ENCODE measurements at regions not wholly inside any gene's neighbourhood (a gene's known extent, or its start where the extent isn't known, plus 50 kb on each side); places are given as distances from the start of the nearest gene placed in this dataset.
"Not testable (repeated sequence)": the region's sequence is repeated elsewhere in the genome, so short reads cannot be mapped to it uniquely, and the experiment has no call there.

- no peak for DNase-seq
Observed at GRCh38 chr1:185541871-185542301, 192.3 kb upstream of the HMCN1 start.

DNA sequence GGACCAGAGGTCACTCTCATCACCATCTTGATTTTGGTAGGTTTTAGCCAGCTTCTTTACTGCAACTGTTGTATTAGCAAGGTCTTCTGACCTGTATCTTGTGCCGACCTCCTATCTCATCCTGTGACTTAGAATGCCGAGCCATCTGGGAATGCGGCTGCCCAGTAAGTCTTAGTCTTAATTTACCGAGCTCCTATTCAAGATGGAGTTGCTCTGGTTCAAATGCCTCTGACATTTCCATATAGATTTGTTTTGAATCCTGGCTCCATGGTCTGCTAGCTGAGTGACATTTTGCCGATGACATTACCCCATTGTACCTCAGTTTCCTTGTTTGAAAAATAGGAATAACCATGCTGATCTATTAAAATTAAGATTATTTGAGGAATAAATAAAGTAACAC is 193.9 kb upstream of the HMCN1 start:
- DNase-seq = no peak

GRCh38 chr1:185539277-185539943 is 194.8 kb upstream of the HMCN1 start:
- DNase-seq = no peak

- not testable (repeated sequence) for DNase-seq
Observed at GRCh38 chr1:185538309-185538898, 195.8 kb upstream of the HMCN1 start.

DNA sequence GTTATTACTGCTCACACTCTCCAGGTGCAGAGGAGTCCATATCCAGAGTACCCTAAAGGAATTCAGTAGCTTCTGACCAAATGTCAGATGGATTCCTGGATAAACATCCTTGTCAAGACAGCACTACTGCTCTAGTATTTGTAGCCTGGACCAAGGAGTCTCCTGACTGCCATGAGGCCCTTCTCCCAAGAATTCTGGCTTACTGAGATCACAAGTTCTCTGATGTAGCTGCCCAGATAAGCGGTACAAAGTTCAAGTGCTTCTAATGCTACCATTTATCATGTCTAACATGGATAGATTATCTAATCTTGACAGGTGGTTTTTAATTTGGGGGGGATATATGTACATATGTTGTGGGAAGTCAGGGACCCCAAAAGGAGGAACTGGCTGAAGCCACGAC is 196.6 kb upstream of the HMCN1 start:
- no peak for DNase-seq

DNA sequence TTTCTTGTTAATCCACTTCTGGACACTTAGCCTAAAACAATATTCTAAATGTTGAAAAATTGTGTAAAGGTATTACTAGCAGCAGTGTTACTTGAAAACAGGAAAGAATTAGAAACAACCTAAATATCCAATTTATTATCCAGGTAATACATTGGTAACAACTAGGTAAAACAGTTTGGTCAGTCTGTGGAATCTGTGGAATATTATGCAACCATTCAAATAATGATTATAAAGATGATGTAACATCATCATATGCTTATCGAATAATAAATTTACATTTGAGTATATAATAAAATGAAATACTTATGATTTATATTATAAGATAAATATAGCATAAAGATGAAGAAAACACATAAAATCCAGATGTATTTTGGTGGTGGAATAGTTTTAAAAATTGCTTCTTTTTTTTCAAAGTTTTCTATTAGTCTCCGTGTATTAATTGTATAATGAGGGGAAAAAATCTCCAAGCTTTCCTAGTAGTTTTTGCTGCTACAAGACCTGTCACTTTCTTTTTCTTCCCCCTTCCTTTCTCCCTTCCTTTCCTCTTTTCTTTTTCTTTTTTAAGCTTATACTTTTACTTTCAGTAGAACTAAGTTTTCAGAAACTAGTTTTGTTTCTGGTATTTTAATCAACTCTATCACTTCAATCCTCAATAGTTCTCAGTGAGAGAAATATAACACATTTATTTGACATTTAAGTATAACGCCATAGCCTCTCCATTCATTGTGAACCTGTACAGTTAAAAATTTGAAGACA is 197.8 kb upstream of the HMCN1 start:
- no peak for DNase-seq

DNA sequence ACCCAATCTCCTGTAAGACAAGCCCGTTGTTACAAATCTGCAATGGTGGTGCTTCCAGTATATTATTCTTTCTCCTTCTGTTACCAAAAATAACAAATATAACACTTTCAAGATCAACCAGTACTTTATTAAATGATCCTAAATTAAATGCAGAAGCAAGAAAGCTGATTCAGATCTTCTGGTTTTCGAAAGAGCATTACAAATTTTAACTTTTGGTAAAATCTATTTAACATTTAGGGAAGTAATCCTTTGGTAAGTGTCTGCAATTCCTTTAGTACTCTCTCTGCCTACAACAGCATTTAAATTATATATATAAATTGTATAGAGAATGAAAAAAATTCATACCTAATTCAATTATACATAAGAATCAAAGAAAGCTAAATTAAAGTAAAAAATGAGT is 198.6 kb upstream of the HMCN1 start:
- no peak for DNase-seq

- DNase-seq = peak in 1 of 2 donors; percentile 6
Observed at GRCh38 chr1:185534801-185535200, 199.4 kb upstream of the HMCN1 start.

- DNase-seq = no peak
Observed at GRCh38 chr1:185533596-185533995, 200.6 kb upstream of the HMCN1 start.

DNA sequence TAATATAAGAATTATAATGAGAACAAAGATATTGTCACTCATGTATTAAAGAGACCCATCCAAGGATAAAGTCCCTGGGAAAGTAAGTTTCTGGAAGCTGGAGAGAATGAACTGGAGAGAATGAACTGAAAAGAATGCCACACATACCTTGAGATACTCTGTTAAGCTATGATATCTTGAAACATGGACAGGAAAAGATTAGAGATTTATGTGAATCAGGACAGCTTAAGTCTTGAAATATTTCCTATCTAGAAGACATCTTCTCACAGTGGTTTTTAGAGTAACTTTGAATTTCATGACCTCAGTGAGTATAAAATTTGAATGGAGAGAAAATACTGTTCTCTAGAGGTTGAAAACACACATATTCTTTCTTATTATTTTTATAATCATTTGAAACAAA is 201.3 kb upstream of the HMCN1 start:
- no peak for DNase-seq

DNA sequence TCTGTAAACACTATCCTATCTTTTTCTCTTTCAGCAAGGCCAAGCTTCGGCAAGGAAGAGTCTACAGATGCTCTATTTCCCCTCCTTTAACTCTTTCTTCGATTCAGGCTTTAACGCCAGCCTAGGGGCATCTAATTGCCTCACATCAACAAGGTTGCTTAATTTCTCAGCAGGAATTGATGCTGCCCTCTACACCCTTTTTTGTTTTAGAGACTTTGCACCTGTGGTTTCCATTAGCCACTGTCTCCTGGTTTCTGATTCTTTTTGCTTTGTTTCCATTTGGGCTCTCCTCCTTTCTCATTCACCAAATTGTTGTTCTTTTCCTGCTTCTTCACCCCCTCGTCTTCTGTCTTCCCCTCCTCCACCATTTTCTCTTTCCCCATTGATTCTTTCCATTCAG is 202.4 kb upstream of the HMCN1 start:
- no peak for DNase-seq

GRCh38 chr1:185530215-185530614 is 204.0 kb upstream of the HMCN1 start:
- no peak for DNase-seq

GRCh38 chr1:185529673-185530072 is 204.5 kb upstream of the HMCN1 start:
- DNase-seq = no peak

DNA sequence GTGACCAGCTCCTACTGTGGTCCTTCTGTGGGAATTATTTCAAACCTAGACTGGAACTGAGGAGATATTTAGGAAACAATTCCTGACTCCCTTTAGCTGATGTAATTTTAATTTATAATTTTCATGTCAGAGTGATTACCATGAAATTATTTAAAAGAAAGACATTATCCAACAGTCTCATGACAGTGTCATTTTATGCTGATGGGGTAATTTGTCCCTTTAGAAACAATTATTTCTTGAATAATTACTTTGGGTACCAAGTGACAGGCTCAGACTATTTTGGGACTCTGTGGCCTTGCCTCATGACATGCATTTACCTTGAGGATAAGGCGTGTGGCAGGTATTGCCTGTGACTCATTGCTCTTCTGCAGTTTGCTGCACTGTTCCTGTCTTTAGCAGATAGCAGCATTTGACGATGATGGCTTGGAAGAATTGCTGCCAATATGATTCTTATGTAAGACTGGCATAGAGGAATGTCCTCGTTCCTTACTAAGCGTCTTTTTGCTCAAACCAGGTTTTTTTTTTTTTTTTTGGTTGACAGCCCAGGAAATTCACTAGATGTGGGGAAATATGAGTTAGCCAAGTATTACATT is 206.0 kb upstream of the HMCN1 start:
- no peak for DNase-seq

DNA sequence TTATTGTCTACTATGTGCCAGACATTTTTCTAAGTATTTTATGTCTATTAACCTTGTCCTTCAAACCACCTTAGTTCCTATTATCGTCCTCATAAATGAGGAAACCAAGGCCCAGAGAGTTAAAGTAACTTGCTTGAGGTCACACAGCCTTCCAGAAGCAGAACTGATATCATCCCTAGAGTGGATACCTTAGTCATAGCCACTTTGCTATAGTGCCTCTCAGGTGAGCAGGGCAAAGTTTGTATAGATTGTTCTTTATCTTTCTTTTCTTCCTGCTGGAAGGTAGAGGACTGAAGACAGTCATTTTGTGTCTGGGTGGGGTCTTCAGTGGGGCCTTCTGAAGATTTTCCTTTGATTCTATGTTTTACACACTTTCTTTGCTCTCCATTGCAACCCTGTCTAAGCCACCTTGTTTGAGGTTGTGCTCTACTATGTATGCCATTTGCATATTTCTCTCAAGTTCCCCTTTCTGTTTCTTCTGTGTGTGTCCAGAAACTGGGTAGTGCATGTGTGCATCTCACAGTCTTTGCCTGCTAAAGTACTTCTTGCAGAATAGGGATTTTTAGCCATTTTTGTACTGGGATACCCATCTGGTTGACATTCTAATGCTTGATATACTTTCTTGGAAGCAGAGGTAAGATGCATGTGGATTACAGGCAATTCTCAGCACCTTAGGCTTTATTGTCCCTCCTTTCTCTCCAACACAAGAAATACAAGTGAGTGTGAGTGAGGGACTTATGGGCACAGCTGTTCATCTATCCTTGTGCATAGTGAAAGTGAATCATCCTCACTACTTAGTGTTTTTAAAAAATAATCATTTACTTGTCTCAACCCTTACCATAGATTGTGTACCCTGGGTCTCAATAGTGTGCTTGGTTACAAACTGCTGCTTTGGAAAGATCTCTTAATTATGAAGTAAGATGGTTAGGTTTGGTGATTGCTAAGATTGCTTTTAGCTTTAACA is 207.6 kb upstream of the HMCN1 start:
- no peak for DNase-seq

GRCh38 chr1:185520188-185520920 is 203.3 kb upstream of the IVNS1ABP start:
- no peak for DNase-seq

GRCh38 chr1:185517808-185518419 is 200.9 kb upstream of the IVNS1ABP start:
- no peak for DNase-seq

DNA sequence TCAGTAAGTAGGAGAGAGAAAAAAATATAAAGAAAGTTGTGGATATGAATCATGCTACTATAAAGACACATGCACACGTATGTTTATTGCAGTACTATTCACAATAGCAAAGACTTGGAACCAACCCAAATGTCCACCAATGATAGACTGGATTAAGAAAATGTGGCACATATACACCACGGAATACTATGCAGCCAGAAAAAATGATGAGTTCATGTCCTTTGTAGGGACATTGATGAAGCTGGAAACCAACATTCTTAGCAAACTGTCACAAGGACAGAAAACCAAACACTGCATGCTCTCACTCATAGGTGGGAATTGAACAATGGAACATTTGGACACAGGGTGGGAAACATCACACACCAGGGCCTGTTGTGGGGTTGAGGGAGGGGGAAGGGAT is 200.3 kb upstream of the IVNS1ABP start:
- not testable (repeated sequence) for DNase-seq

DNA sequence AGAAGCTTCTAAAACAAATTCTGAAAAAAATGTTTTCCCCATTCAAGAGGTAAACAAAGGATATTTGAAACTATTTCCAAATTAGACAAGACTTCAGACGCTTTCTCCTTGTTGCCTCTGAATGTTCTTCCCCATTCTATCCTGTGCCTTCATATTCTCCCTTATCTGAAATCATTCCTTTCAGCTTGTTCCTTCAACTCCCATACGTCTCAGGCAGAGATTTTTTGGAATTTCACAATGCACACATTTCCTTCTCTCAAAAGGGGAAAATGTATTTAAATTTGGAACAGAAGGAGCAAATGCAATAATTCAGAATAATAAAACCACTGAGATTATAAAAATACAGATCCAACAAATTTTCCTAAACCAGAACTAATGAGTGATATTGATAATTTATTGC is 198.7 kb upstream of the IVNS1ABP start:
- no peak for DNase-seq

GRCh38 chr1:185514311-185514710 is 197.3 kb upstream of the IVNS1ABP start:
- DNase-seq = no peak
